HT1080 (cell line): ENCODE measurements at regions not wholly inside any gene's neighbourhood (a gene's known extent, or its start where the extent isn't known, plus 50 kb on each side); places are given as distances from the start of the nearest gene placed in this dataset.
A peak's percentile ranks its signal among the peaks of the same experiment; 100 is the strongest.
"Not testable (repeated sequence)": the region's sequence is repeated elsewhere in the genome, so short reads cannot be mapped to it uniquely, and the experiment has no call there.

Source experiments
- DNase-seq: peaks from one replicate; pipeline ENCODE4 v3.0.0-alpha.2; 2015; ENCODE audit warnings: low read depth

DNA sequence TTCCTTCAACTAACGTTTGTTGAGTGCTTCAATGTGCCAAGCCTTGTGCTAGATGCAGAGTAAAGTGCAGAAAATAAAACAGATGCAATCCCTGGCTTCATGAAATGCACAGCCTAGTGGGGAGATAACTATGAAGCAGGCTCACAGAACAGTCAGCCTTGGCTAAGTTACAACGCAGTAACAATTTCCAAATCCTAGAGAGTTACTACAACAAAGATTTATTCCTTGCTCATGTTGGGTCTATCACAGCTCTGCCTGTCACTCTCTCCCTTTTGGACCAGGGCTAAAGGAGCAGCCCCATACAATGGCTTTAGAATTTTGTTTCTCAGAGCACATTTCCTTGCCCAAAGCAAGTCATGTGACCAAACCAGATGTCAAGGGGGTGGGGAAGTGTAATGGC lies 359.8 kb downstream of the ZNF326 start:
- no peak for DNase-seq

DNA sequence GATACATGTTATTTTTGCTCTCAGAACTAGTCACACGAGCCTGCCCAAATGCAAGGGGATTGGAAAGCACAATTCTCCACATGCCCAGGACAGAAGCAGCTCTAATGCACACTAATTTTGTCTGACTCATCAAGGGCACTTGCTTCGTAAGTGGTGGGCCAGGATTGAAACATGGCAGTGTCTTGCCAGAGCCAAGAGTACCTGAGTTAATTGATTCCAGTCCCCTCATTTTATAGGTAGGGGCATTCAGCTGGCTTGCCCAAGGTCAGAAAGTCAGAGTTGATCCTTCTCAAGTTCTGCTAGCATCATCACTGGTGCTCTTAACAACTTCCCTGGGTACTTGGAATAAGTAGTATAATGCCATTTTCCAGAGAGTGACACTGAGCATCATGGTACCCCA lies 356.1 kb downstream of the ZNF326 start:
- DNase-seq, result no peak

DNA sequence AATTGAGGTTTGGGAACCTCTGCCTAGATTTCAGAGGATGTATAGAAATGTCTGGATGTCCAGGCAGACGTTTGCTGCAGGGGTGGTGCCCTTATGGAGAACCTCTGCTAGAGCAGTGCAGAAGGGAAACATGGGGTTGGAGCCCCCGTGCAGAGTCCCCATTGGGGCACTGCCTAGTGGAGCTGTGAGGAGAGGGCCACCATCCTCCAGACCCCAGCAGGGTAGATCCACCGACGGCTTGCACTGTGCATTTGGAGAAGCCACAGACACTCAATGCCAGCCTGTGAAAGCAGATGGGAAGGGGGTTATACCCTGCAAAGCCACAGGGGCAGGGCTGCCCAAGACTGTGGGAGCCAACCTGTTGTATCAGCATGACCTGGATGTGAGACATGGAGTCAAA lies 354.6 kb downstream of the ZNF326 start:
- DNase-seq, result no peak

DNA sequence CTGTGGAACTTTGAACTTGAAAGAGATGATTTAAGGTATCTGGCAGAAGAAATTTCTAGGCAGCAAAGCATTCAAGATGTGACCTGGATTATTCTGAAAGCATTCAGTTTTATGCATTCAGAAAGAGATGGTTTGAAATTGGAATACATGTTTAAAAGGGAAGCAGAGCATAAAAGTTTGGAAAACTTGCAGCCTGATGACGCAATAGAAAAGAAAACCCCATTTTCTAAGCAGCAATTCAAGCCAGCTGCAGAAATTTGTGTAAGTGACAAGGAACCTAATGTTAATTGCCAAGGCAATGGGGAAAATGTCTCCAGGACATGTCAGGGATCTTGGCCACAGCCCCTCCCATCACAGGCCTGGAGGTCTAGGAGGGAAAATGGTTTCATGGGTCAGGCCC lies 354.0 kb downstream of the ZNF326 start:
- no peak for DNase-seq

DNA sequence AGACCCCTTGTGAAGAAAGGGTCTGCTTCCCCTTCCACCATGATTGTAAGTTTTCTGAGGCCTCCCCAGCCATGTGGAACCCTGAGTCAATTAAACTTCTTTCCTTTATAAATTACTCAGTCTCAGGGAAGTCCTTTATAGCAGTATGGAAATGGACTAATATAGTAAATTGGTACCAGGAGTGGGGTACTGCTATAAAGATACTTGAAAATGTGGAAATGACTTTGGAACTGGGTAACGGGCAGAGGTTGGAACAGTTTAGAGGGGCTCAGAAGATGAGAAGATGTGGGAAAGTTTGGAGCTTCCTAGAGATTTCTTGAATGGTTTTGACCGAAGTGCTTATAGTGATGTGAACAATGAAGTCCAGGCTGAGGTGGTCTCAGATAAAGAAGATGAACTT lies 353.5 kb downstream of the ZNF326 start:
- not testable (repeated sequence) for DNase-seq

DNA sequence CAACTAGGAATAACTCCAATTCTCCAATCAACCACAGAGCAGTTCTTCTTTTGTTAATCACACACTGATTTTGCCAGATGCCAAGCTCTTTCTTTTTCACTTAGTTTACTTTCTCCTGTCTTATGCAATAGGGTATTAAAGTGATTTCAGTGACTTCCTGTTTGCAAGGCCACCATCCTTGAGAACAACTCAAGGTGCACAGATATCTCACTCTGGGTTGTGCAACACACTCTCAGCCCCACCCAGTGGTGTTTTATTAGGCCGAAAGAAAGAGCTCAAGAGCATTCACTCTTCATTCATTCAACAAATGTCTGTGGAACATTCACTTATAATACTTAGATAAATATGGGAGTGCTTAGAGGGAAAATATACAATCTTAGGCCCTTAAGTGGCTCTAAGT lies 352.5 kb downstream of the ZNF326 start:
- DNase-seq, result no peak

DNA sequence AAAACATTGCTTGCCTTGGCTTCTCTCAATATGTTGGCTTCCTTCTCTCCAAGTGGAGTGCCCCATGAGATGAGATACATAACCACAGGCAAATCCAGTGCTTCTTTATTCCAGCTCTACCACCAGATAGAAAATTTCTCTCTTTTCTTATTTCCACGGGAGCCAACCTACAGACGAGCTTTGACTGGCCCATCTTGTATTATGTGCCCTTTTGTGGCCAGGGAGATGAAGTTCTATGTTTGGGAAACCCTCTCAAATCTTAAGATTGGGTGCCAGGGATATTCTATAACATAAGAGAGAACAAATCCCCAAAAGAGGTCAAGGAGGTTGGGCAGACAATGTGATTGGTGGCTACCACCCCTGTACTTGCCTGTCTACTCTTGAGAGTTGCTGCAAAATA lies 351.8 kb downstream of the ZNF326 start:
- DNase-seq, result no peak

DNA sequence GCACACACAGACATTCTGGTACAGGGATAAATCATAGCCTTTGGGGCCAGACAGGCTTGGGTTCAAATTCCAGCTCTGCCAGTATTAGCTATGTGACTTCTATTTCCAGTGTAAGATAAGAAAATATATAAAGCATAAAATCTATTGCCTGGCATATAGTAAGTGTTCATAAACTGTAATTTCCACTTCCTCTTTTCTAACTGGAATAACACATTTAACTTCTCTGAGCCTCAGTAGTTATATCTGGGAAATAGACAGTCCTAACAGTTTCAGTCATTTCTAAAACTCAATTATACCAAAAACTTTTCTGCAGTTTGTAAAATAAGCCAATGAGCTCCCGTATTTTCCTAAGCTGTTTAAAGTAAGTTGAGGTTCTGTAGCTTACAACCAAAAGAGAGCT lies 351.4 kb downstream of the ZNF326 start:
- no peak for DNase-seq

DNA sequence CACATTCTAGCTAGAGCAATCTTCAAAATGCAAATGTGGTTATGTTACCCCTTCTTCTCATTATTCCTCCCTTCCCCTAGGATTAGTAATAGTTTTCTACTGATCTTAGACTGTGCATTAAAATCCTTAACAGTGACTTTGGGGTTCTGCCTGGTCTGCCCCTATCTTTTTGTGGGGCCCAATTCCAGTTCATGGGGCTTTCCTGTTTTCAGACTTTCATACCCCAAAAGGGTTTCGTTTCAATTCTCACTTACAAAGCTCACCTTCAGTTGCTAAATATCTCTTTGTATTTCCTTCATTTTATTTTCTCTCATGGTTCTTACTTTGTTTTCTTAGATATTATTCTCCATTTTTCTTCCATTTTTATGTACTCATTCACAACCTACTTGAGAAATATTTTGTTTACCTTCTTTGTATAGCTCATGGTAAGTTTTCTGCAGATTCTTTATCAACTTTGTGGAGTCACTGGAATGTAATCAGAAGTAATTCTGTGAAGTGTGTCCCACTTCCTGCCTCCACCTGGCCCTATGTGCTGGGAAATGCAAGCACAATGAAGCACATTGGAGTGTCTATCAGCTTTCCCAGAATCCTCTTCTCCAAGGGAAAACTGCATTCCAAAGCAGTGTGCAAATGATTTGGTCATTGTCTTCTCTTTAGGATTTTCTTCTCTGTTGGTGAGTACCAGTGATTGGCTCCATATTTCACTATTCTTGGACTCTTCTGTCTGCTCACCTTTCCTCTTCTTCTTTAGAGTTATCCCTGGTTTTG lies 350.2 kb downstream of the ZNF326 start:
- DNase-seq, result peak; percentile 37

DNA sequence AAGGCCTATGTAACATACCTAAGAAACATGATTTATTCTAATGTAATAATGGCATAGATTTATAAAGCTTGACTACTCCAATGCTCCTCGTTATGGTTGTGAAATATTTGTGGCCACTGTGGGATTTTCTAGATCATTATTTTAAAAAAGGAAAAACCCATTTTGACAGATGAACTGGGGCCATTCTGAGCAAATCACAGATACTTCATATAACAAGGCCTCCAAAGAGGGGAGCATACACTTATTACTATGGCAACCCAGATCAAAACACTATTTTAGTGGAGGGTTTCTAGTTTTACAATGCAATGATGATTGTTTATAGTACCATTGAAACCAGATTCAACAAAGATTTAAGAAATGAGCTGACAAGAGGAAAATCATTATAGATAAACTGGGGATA lies 346.6 kb downstream of the ZNF326 start:
- DNase-seq, result no peak

DNA sequence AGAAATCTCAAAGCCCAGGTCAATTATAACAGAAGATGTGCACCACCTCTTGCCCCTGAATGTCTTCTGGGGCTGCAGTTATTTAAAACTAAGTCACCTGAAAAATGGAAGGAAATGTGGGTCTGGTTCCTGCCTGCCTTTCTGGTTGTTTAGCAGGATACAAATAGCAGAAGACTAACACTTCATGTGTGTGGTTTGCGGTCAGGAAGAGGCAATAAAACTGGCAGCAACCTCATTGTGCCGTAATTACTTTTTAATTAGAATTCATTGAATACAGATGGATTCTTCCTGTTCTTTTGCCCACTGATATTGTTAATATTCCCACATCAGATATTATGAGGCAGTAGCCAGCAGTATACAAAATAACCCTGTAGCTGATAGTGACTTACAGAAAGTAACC lies 345.7 kb downstream of the ZNF326 start:
- no peak for DNase-seq

DNA sequence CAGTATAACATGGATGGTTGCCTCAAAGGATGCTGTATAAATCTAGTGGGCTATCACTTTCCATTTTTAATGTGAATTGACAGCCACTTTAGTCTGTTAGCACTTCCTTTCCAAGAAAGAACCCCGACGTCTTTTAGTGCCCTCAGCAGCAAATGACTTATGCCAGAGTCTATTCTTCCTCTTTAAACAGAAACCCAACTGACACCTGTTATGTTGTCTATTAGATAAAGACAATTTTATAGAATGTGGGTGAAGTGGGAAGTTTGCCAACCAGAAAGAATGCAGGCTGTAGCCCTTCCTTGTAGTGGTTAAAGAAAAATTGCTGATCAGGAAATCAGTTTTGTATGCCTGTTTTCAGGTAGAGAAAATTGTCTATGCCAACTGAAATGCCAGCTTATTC lies 344.9 kb downstream of the ZNF326 start:
- DNase-seq, result no peak

DNA sequence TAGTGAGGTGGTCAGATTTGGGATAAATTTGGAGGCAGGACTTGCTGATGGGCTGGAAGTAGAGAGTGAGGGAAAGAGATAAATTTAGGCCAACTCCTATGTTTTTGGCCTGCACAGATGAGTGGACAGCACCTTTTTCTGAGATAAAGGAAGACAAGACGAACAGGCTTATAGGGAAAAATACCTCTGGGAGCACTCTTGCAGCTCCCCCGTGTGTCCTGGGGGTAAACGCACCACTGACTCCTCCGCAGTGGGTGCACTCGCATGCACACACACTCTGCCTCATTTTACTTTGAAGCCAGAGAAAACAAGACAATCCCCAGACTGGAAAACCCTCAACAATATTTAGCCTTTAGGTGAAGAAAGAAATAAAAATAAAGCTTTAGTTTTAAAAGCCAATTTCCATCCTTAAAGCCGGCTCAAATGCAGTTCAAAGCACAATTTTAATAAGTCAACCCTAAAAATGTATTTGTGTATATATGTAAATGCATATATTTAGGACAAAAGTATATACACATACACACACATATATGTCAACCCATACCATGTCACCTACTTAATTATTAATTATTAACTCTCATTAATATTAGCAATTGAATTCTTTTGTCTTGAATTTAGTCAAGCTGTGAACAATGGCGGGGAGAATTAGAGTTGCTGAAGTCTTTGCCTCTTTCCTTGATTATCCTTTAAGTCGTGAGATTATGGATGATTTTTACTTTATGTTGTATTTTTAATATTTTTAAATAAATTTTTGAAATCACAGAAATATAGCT lies 341.8 kb downstream of the ZNF326 start:
- no peak for DNase-seq

DNA sequence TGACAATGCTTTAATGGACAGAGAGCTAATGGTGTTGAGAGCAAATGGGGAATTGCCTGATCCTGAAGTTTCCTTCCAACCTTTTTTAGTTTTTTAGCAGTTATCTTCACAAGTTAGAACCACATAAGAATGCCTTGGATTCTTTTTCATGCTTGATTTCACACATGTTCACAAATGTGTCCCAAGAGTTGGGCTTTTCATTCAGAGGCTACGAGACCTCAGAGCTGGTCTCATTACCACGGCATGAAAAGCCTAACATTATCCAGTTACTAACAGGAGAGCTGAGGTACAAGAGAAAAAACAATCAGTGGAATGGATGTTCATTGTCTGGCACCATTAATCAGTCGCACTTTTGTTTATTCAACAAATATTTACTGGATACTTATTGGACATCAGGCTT lies 340.6 kb downstream of the ZNF326 start:
- no peak for DNase-seq

DNA sequence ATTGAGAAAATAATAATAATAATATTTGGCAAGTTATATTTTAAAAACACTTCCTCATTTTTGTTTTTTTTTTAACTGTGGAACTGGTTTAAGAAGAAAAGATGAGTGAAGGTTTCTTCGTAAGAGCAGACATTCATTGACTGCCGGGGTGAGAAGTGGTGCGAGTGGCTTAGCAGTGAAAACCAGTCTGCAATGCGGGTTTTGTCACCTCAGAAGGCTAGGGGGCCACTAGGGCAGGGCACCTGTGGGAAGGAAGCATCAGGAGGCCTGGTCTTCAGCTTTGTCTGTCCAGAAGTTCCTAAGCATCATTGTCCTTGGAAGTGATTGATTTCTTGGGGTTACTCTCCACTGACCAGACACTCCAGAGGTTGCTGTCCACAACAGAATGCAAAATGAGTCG lies 339.2 kb downstream of the ZNF326 start:
- DNase-seq, result no peak

DNA sequence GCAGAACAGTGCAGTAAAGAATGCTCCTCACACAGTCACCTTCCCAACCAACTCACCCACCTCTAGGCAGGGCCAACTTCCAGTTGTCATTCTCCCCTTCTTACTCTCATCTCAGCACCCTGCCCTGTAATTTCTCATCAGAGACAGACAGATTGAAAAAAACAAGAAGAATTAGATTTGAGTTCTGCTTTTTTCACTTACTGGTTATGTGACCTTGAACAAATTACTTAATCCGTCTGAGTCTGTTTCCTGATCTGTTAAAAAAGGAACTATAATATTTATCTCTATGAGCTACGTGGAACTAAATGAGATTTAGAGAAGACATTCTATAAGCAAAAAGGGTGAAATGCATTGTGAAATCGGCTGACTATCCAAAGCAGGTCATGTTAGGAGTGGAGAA lies 330.3 kb downstream of the ZNF326 start:
- DNase-seq, result no peak

DNA sequence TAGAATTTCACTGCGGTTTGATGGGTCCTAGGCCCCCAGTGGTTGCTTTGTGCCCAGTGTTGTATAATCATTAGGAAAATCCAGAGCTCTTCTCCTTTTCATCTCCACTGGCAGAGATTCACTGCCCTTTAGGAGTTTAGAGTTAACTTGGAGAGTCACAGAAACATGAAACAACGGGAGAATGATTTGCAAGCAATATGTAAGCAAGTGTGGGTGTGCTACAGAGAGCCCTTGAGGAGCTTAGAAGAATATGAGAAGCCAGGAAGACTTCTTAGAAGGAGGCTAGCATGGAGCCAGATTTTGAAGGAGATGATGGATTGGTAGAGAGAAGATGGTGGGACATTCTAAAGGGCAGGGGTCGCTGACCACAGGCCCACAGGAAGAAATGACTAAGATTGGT lies 327.3 kb downstream of the ZNF326 start:
- no peak for DNase-seq

DNA sequence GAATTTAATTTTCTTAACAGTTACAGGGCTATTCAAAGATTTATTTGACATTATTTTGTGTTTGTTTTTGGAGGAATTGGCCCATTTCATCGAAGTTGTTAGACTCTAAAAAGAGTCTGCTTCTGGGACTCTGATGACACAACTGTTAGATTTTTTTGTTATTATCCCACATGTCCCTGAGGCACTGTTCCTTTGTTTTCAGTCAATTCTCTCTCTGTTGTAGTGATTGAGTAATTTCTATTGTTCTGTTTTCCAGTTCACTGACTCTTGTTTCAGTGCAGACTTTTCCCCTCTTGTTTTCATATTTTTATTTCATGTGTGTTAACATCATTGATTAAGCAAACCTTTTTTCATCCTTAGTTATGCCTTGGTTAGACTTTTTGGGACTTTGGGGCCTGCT lies 325.0 kb downstream of the ZNF326 start:
- no peak for DNase-seq

DNA sequence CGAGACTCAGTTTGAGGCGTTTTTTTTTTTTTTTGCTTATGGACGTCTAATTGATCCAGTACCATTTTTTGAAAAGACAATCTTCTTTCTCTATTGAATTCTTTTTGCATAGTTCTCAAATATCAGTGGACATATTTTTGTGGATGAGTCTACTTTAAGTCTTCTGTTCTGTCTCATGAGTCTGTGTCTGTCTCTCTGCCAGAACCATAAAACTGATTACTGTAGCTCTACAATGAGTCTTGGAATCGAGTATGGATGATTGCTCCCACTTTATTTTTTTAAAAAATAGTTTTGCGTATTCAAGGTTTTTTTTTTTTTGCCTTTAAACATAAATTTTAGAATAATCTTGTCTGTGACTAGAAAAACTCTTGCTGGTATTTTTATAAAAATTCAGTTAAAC lies 323.5 kb downstream of the ZNF326 start:
- DNase-seq, result no peak

DNA sequence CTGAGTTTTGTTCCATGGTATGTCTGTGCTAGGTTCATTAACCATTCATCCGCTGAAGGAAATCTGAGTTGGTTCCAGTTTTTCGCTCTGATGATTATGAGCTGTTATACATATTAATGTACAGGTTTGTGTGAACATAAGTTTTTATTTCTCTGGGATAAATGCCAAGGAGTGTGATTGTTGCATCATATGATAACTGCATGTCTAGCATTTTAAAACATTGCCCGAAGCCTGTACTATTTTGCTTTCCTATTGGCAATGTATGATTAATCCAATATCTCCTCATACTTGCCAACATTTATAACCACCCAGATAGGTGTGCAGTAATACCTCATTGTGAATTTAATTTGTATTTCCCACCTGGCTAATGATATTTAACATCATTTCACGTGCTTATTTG lies 322.7 kb downstream of the ZNF326 start:
- no peak for DNase-seq

DNA sequence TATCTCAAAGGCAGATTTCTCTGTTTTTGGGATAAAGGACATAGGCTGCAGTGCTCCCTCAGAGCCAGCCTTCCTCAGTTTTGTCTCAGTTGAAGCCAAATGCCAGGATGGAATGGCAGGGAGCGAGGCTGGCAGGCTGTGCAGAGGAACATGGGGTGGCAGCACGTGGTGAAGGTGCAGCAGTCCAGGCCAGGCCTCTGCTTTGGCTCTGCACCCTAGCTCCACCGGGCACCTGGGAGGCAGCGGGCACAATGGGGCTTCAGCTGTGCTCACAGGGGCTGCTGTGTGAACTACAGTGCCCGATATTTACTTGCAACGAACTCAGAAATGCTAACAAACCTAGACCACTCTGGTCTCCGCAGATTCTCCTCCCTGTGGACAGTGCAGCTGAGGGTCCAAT lies 319.6 kb downstream of the ZNF326 start:
- DNase-seq, result no peak

DNA sequence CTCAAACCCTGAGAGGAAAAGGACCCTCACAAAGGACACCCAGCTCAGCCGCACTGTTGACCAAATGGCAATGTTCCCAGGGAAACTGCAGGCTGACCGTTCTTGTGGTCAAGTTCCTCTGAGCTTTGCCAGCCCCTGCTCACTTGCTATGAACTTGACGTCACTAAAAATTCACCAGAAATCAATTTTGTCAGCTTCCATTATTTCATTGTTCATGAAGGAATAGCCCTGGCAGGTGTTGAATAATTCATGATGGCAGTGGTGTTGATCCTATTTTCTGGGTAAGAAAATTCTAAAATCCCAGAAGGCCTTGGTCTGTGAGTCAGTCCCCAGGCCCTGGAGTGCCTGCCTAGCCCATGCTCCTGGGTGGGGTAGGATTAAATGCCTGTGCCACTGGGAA lies 318.9 kb downstream of the ZNF326 start:
- no peak for DNase-seq

DNA sequence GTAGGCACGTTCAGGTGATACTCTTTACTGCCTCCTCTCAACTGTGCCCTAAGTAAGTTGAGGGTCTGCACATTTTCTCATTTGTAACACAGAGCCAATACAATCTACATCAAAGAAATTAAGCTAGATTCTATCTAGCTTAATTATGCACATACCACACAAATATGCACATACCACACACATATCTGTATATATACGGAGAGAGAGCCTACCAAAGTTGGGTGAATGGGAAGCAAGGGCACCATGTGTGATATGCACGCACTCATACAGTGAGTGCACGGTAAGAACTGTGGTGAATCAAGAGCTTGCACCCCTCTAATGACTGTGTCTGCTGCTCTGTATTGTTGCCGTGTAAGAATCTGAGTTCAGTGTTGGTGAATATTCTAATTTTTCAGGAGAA lies 314.9 kb downstream of the ZNF326 start:
- no peak for DNase-seq
